ENCODE measurements at regions not wholly inside any gene's neighbourhood (a gene's known extent, or its start where the extent isn't known, plus 50 kb on each side); places are given as distances from the start of the nearest gene placed in this dataset.

- TF ChIP-seq KIAA2018 (CRISPR knock-in tag; IDR thresholded peaks at IDR 0.05; ENCODE audit: borderline replicate concordance) = no peak
Observed at GRCh38 chr12:13293096-13293495, 96.6 kb downstream of the EMP1 start (continued).

GRCh38 chr12:13289653-13290289 is 93.2 kb downstream of the EMP1 start:
- Histone ChIP-seq H3K79me2 (ENCODE audit: insufficient read depth, low read length) (no peaks in the 10 kb centered on the region), H3K9me3 (ENCODE audit: low read length) (no peaks in the 10 kb centered on the region), H3K27me3 (ENCODE audit: control insufficient read depth in 1 of 2, insufficient read depth in 2 of 2, low read length in 2 of 2) (no peaks in the 10 kb centered on the region), H3K36me3 (replicated peaks in 1 of 2; ENCODE audit: control insufficient read depth in 1 of 2, insufficient read depth in 2 of 2, low read length in 2 of 2) (no peaks in the 10 kb centered on the region), H3K9ac (ENCODE audit: insufficient read depth, low read depth, low read length) (no peak overlapping the region), H4K20me1 (ENCODE audit: insufficient read depth, low read length) (no peaks in the 10 kb centered on the region), H3K27ac (ENCODE audit: extremely low read length, insufficient read depth, low read length) (no peak overlapping the region), H3K4me3 (replicated peaks in 1 of 3; ENCODE audit: insufficient read depth in 1 of 3, low read depth in 2 of 3, low read length in 3 of 3) (no peak overlapping the region), H3K4me1 (ENCODE audit: insufficient read depth, low read length) (no peaks in the 10 kb centered on the region), H3K4me2 (ENCODE audit: low read depth, low read length) (no peak overlapping the region), H2AFZ (ENCODE audit: low read length) (no peak overlapping the region)
- POLR2A ChIA-PET = no interaction called here
- ATAC-seq (no peak), FAIRE-seq (no peak), DNase-seq (ENCODE audit: low spot score) (no peak)
- BruUV-seq (replicated peaks) = no TSS peak
- no peak for TF ChIP-seq GMEB1 (CRISPR knock-in tag; IDR thresholded peaks at IDR 0.05; ENCODE audit: borderline replicate concordance)
- no peak for TF ChIP-seq SMARCC2 (IDR thresholded peaks at IDR 0.05)
- no peak for TF ChIP-seq XRCC5 (optimal IDR thresholded peaks at IDR 0.05; ENCODE audit: low read length)
- no peak for TF ChIP-seq ZNF816 (CRISPR knock-in tag; IDR thresholded peaks at IDR 0.05; ENCODE audit: borderline replicate concordance)
- in situ Hi-C loops (cut with HindIII; ENCODE audit: extremely low pct_ligation_motif_present, low pct_unique_long_range_greater_than_20kb) (no loop called here), intact Hi-C loops (cut with micrococcal nuclease; ENCODE audit: unreplicated experiment) (no loop called here)
- CTCF ChIA-PET (ENCODE audit: low intra/inter-chr PET ratio, low total read pairs) = no interaction called here

Data from HepG2 (cell line).